ENCODE measurements at regions not wholly inside any gene's neighbourhood (a gene's known extent, or its start where the extent isn't known, plus 50 kb on each side); places are given as distances from the start of the nearest gene placed in this dataset.

DNA sequence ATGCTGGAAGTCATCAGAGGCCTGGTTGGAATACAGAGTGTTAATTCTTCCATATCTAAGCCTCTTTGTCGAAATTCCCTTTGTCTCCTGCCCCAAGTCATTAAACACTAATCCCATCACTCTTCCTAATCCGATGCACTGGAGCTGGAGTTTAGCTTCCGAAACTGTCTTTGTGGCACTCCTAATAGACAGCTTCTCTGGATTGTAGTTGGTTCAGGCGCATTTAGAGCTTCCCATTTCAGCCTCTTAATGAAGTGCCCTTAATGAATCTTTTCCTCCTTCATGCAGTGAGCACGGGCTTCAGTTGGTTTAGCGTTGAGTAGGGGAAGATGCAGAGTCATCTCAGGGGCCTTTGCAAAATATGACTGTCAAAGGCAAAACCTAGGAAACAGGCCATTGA, 72.2 kb upstream of the MEIS1 start:
- Mint-ChIP-seq H3K36me3 (ENCODE audit: low read depth) (no peaks in the 10 kb centered on the region), H3K27ac (no peak overlapping the region), H3K4me1 (peaks cover 37% of the 10 kb centered on the region), H3K4me3 (no peak overlapping the region), H3K27me3 (ENCODE audit: low read depth) (no peaks in the 10 kb centered on the region), H3K9me3 (peaks cover 3% of the 10 kb centered on the region)
- no peak for TF ChIP-seq CTCF (IDR thresholded peaks at IDR 0.05; ENCODE audit: unreplicated experiment in 3 of 3)

GRCh38 chr2:66346231-66346664, 88.7 kb upstream of the MEIS1 start:
- no peak for TF ChIP-seq CTCF (IDR thresholded peaks at IDR 0.05; ENCODE audit: unreplicated experiment in 3 of 3)
- peaks cover 36% of the 10 kb centered on the region for H3K9me3 Mint-ChIP-seq
- no peak overlapping the region for H3K4me3 Mint-ChIP-seq
- H3K27ac Mint-ChIP-seq, result no peak overlapping the region
- H3K36me3 Mint-ChIP-seq (ENCODE audit: low read depth), result no peaks in the 10 kb centered on the region
- no peaks in the 10 kb centered on the region for H3K27me3 Mint-ChIP-seq (ENCODE audit: low read depth)
- no peaks in the 10 kb centered on the region for H3K4me1 Mint-ChIP-seq

- peaks cover 33% of the 10 kb centered on the region for H3K9me3 Mint-ChIP-seq
- H3K27ac Mint-ChIP-seq, result no peak overlapping the region
- no peak overlapping the region for H3K4me3 Mint-ChIP-seq
- no peaks in the 10 kb centered on the region for H3K27me3 Mint-ChIP-seq (ENCODE audit: low read depth)
- H3K4me1 Mint-ChIP-seq, result no peaks in the 10 kb centered on the region
- no peak for TF ChIP-seq CTCF (IDR thresholded peaks at IDR 0.05; ENCODE audit: unreplicated experiment in 3 of 3)
- no peaks in the 10 kb centered on the region for H3K36me3 Mint-ChIP-seq (ENCODE audit: low read depth)
These were observed 90.8 kb upstream of the MEIS1 start for GRCh38 chr2:66344087-66344663.

GRCh38 chr2:66343259-66343658, 91.7 kb upstream of the MEIS1 start:
- peaks cover 29% of the 10 kb centered on the region for H3K9me3 Mint-ChIP-seq
- TF ChIP-seq CTCF (IDR thresholded peaks at IDR 0.05; ENCODE audit: unreplicated experiment in 3 of 3), result no peak
- H3K4me1 Mint-ChIP-seq, result no peaks in the 10 kb centered on the region
- H3K4me3 Mint-ChIP-seq, result no peak overlapping the region
- no peak overlapping the region for H3K27ac Mint-ChIP-seq
- H3K36me3 Mint-ChIP-seq (ENCODE audit: low read depth), result no peaks in the 10 kb centered on the region
- H3K27me3 Mint-ChIP-seq (ENCODE audit: low read depth), result no peaks in the 10 kb centered on the region

- TF ChIP-seq CTCF (IDR thresholded peaks at IDR 0.05; ENCODE audit: unreplicated experiment in 3 of 3), result no peak
- H3K9me3 Mint-ChIP-seq, result peaks cover 18% of the 10 kb centered on the region
- H3K4me1 Mint-ChIP-seq, result no peaks in the 10 kb centered on the region
- no peaks in the 10 kb centered on the region for H3K36me3 Mint-ChIP-seq (ENCODE audit: low read depth)
- no peak overlapping the region for H3K27ac Mint-ChIP-seq
- no peaks in the 10 kb centered on the region for H3K27me3 Mint-ChIP-seq (ENCODE audit: low read depth)
- H3K4me3 Mint-ChIP-seq, result no peak overlapping the region
These were observed 94.4 kb upstream of the MEIS1 start for GRCh38 chr2:66340521-66340920.

DNA sequence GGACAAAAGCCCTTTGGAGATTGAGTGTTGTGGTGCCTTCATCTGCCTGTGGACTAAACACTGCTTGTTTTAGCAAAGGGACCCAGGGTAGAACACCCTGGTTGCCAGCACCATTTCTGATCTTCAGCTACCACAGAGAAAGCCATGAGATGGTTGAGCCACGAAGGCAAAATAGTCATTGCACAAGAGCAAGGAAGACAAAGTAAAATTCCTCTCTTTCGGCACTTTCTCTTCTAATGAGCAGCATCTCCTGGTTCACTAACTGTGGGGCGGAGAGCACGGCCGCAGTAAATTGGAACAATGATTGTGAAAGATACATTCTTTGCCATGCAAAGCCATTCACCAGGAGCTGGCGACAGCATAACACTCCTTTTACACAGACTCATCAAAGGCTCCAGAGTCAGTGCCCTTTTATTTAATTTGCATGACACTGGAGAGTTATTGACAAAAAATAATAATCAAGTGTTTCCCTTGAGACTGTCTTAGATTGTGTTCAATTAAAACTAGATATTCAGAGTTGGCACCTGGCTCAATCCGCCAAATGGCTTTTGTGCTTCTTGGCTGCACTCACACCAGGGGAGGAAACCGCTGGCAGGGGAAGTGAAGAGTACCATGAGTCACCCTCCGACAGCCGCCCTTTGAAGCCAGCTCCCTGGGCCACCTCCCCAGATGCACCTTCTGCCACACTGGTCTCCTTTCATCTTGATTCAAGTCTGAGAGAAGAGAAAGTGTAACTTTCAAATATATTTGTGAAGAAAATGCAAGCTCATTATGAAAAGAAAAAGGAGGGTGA, 100.5 kb upstream of the MEIS1 start:
- no peaks in the 10 kb centered on the region for H3K36me3 Mint-ChIP-seq (ENCODE audit: low read depth)
- no peak overlapping the region for H3K4me3 Mint-ChIP-seq
- peaks cover 16% of the 10 kb centered on the region for H3K27me3 Mint-ChIP-seq (ENCODE audit: low read depth)
- H3K4me1 Mint-ChIP-seq, result no peaks in the 10 kb centered on the region
- no peak for TF ChIP-seq CTCF (IDR thresholded peaks at IDR 0.05; ENCODE audit: unreplicated experiment in 3 of 3)
- no peaks in the 10 kb centered on the region for H3K9me3 Mint-ChIP-seq
- H3K27ac Mint-ChIP-seq, result no peak overlapping the region

All from nephron (organoid).